ENCODE measurements at regions not wholly inside any gene's neighbourhood (a gene's known extent, or its start where the extent isn't known, plus 50 kb on each side); places are given as distances from the start of the nearest gene placed in this dataset.

- DNase-seq (ENCODE audit: low read depth) = no peak
- TF ChIP-seq CTCF (conservative IDR thresholded peaks at IDR 0.05; ENCODE audit: low read length) = no peak
- no peak overlapping the region for H3K4me3 ChIP-seq (ENCODE audit: low read length)
Measured at GRCh38 chr4:138428611-138429010, 186.5 kb upstream of the SLC7A11 start.

- no peak for DNase-seq (ENCODE audit: low read depth)
- no peak for TF ChIP-seq CTCF (conservative IDR thresholded peaks at IDR 0.05; ENCODE audit: low read length)
- H3K4me3 ChIP-seq (ENCODE audit: low read length) = no peak overlapping the region
Measured at GRCh38 chr4:138426786-138427185, 184.6 kb upstream of the SLC7A11 start.

GRCh38 chr4:138420471-138420870 is 178.3 kb upstream of the SLC7A11 start:
- no peak overlapping the region for H3K4me3 ChIP-seq (ENCODE audit: low read length)
- no peak for DNase-seq (ENCODE audit: low read depth)
- no peak for TF ChIP-seq CTCF (conservative IDR thresholded peaks at IDR 0.05; ENCODE audit: low read length)

GRCh38 chr4:138414202-138414601 is 172.1 kb upstream of the SLC7A11 start:
- no peak for TF ChIP-seq CTCF (conservative IDR thresholded peaks at IDR 0.05; ENCODE audit: low read length)
- peak; percentile 22 for DNase-seq (ENCODE audit: low read depth)

GRCh38 chr4:138413273-138413672 is 171.1 kb upstream of the SLC7A11 start:
- DNase-seq (ENCODE audit: low read depth) = no peak

More at GRCh38 chr4:138414202-138414601, 172.1 kb upstream of the SLC7A11 start:
- no peak overlapping the region for H3K4me3 ChIP-seq (ENCODE audit: low read length)

GRCh38 chr4:138412847-138413246 is 170.7 kb upstream of the SLC7A11 start:
- DNase-seq (ENCODE audit: low read depth) = no peak
- no peak for TF ChIP-seq CTCF (conservative IDR thresholded peaks at IDR 0.05; ENCODE audit: low read length)
- H3K4me3 ChIP-seq (ENCODE audit: low read length) = no peak overlapping the region

More at GRCh38 chr4:138413273-138413672, 171.1 kb upstream of the SLC7A11 start:
- no peak overlapping the region for H3K4me3 ChIP-seq (ENCODE audit: low read length)
- TF ChIP-seq CTCF (conservative IDR thresholded peaks at IDR 0.05; ENCODE audit: low read length) = no peak

- H3K4me3 ChIP-seq (ENCODE audit: low read length) = no peak overlapping the region
- TF ChIP-seq CTCF (conservative IDR thresholded peaks at IDR 0.05; ENCODE audit: low read length) = no peak
- DNase-seq (ENCODE audit: low read depth) = no peak
Measured at GRCh38 chr4:138410266-138410665, 168.1 kb upstream of the SLC7A11 start.
